Hepatocyte (in vitro differentiated cells): ENCODE measurements at regions not wholly inside any gene's neighbourhood (a gene's known extent, or its start where the extent isn't known, plus 50 kb on each side); places are given as distances from the start of the nearest gene placed in this dataset.

Experiments
- DNase-seq: peaks from one replicate; pipeline ENCODE4 v3.0.0-alpha.2; 2016; ENCODE audit warnings: low spot score
- H2AFZ ChIP-seq: fragments of 200-600 bp; sonication (generic); 2 replicates; pipeline ENCODE4 v1.6.0; 2016; ENCODE audit warnings: antibody characterized with exemption, mild to moderate bottlenecking
- H3K27ac ChIP-seq: fragments of 200-600 bp; sonication (generic); 2 replicates; pipeline ENCODE4 v1.5.1; 2016; ENCODE audit warnings: mild to moderate bottlenecking
- H3K27me3 ChIP-seq: fragments of 200-600 bp; sonication (generic); 2 replicates; pipeline ENCODE4 v1.6.1; 2016
- H3K36me3 ChIP-seq: fragments of 200-600 bp; sonication (generic); replicated peaks from 2 replicates; pipeline ENCODE4 v1.5.1; 2016; ENCODE audit warnings: low read depth; ENCODE audit not compliant: insufficient read depth
- H3K4me1 ChIP-seq: fragments of 200-600 bp; sonication (generic); 2 replicates; pipeline ENCODE4 v1.5.1; 2016; ENCODE audit warnings: mild to moderate bottlenecking, moderate library complexity; ENCODE audit not compliant: insufficient read depth
- H3K4me2 ChIP-seq: fragments of 200-600 bp; sonication (generic); 2 replicates; pipeline ENCODE4 v1.6.0; 2016
- H3K4me3 ChIP-seq: fragments of 200-600 bp; sonication (generic); 2 replicates; pipeline ENCODE4 v1.5.1; 2016; ENCODE audit warnings: mild to moderate bottlenecking
- H3K79me2 ChIP-seq: fragments of 200-600 bp; sonication (generic); 2 replicates; pipeline ENCODE4 v1.6.0; 2017; ENCODE audit warnings: mild to moderate bottlenecking
- H3K9me2 ChIP-seq: fragments of 200-600 bp; sonication (generic); replicated peaks from 2 replicates; pipeline ENCODE4 v1.6.0; 2017; ENCODE audit warnings: mild to moderate bottlenecking; ENCODE audit not compliant: insufficient read depth
- H3K9me3 ChIP-seq: fragments of 200-600 bp; sonication (generic); 2 replicates; pipeline ENCODE4 v1.5.1; 2016; ENCODE audit warnings: low read depth, mild to moderate bottlenecking
- H4K20me1 ChIP-seq: fragments of 200-600 bp; sonication (generic); 2 replicates; pipeline ENCODE4 v1.6.0; 2016; ENCODE audit warnings: mild to moderate bottlenecking; ENCODE audit not compliant: insufficient read depth, poor library complexity, severe bottlenecking
- CTCF ChIP-seq: fragments of 200-600 bp; sonication (generic); IDR thresholded peaks from 2 replicates; pipeline ENCODE4 v1.5.1; 2016; ENCODE audit warnings: antibody characterized with exemption, mild to moderate bottlenecking; ENCODE audit not compliant: poor library complexity
- EZH2 ChIP-seq: fragments of 200-600 bp; sonication (generic); IDR thresholded peaks from 2 replicates; pipeline ENCODE4 v1.6.1; 2016; ENCODE audit warnings: antibody characterized with exemption, mild to moderate bottlenecking, borderline replicate concordance
- EZH2phosphoT487 ChIP-seq: fragments of 200-600 bp; sonication (generic); IDR thresholded peaks from one replicate; pipeline ENCODE4 v1.6.1; 2018; ENCODE audit warnings: antibody characterized with exemption, mild to moderate bottlenecking, low read depth, moderate library complexity; ENCODE audit not compliant: unreplicated experiment, severe bottlenecking
- WGBS: methylation state at CpG from one replicate; pipeline ENCODE4 v1.1.6; 2016; ENCODE audit warnings: low lambda C conversion rate; ENCODE audit errors: missing lambda C conversion rate; 5-methylcytosine and 5-hydroxymethylcytosine counted together

DNA sequence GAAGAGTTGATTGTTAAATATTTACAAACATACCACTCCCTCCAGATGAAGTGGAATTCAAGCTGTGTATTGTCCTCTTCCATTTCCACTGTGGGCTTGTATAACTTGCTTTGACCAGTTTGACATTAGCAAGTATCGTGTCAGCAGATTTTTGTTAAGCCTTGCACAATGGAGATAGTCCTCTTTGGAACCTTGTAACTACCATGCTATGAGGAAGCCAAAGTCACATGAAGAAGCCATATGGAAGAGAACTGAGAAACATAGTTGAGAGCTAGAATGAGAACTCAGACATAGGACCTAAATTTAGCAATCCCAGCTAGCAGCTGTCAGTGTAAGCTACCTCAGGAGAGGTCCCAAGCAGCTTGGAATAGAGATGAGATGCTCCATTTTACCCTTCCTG is 889.2 kb downstream of the PDCD6IP start:
- H2AFZ ChIP-seq, result no peak overlapping the region
- H3K9me3 ChIP-seq, result no peaks in the 10 kb centered on the region
- no peaks in the 10 kb centered on the region for H3K27me3 ChIP-seq
- no peak overlapping the region for H3K4me2 ChIP-seq
- H3K9me2 ChIP-seq, result no peaks in the 10 kb centered on the region
- no peaks in the 10 kb centered on the region for H3K79me2 ChIP-seq
- H4K20me1 ChIP-seq, result no peaks in the 10 kb centered on the region
- no peak overlapping the region for H3K4me3 ChIP-seq
- H3K36me3 ChIP-seq, result no peaks in the 10 kb centered on the region
- WGBS, result 86% methylated on average over 1 of the region's 1 CpG
- no peaks in the 10 kb centered on the region for H3K4me1 ChIP-seq
- no peak overlapping the region for H3K27ac ChIP-seq
- no peak for DNase-seq
- no peak for TF ChIP-seq EZH2
- TF ChIP-seq EZH2phosphoT487, result no peak
- no peak for TF ChIP-seq CTCF

DNA sequence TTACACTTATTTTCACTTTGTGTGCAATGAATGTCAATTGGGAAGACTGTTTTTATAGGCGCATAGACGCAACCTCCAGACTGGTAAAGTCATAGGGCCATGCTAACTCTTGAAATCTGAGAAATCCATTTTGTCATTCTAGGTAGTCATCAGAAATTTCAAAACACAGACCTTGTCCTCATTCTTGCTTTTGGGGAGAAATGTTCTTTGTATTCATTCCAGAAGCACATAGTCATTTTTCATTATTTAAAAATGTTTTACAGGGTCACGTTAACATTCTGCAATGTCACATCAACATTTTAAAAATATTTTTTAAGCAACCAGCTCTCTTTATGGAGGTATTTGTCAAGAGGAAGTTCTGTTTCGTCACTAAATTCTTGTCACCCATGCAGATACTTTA is 898.4 kb downstream of the PDCD6IP start:
- H4K20me1 ChIP-seq, result no peaks in the 10 kb centered on the region
- H3K4me3 ChIP-seq, result no peak overlapping the region
- H3K79me2 ChIP-seq, result no peaks in the 10 kb centered on the region
- H3K27ac ChIP-seq, result no peak overlapping the region
- 83% methylated on average over 4 of the region's 4 CpGs for WGBS
- H2AFZ ChIP-seq, result no peak overlapping the region
- no peaks in the 10 kb centered on the region for H3K4me1 ChIP-seq
- no peak overlapping the region for H3K4me2 ChIP-seq
- no peaks in the 10 kb centered on the region for H3K27me3 ChIP-seq
- no peaks in the 10 kb centered on the region for H3K36me3 ChIP-seq
- TF ChIP-seq EZH2 (no peak), EZH2phosphoT487 (no peak), CTCF (no peak)
- no peak for DNase-seq
- H3K9me2 ChIP-seq, result no peaks in the 10 kb centered on the region
- H3K9me3 ChIP-seq, result no peaks in the 10 kb centered on the region

- Histone ChIP-seq H3K4me1 (no peaks in the 10 kb centered on the region), H3K4me3 (no peak overlapping the region), H3K27me3 (no peaks in the 10 kb centered on the region), H2AFZ (no peak overlapping the region), H3K4me2 (no peak overlapping the region), H3K9me3 (no peaks in the 10 kb centered on the region), H3K27ac (no peak overlapping the region), H3K79me2 (no peaks in the 10 kb centered on the region), H3K36me3 (no peaks in the 10 kb centered on the region), H4K20me1 (no peaks in the 10 kb centered on the region), H3K9me2 (no peaks in the 10 kb centered on the region)
- no peak for TF ChIP-seq EZH2phosphoT487
- TF ChIP-seq EZH2, result no peak
- TF ChIP-seq CTCF, result no peak
- no peak for DNase-seq
- 93% methylated on average over 3 of the region's 3 CpGs for WGBS
Measured at GRCh38 chr3:34703053-34703452, 904.6 kb downstream of the PDCD6IP start.

GRCh38 chr3:34724916-34725499 is 914.3 kb upstream of the ARPP21 start:
- H3K27me3 ChIP-seq, result no peaks in the 10 kb centered on the region
- H3K79me2 ChIP-seq, result no peaks in the 10 kb centered on the region
- no peaks in the 10 kb centered on the region for H3K36me3 ChIP-seq
- H3K4me3 ChIP-seq, result no peak overlapping the region
- H3K9me2 ChIP-seq, result no peaks in the 10 kb centered on the region
- H3K9me3 ChIP-seq, result no peaks in the 10 kb centered on the region
- no peak overlapping the region for H2AFZ ChIP-seq
- TF ChIP-seq EZH2 (no peak), EZH2phosphoT487 (no peak), CTCF (no peak)
- DNase-seq, result no peak
- no peaks in the 10 kb centered on the region for H3K4me1 ChIP-seq
- no peak overlapping the region for H3K4me2 ChIP-seq
- H3K27ac ChIP-seq, result no peak overlapping the region
- no peaks in the 10 kb centered on the region for H4K20me1 ChIP-seq
- 88% methylated on average over 3 of the region's 3 CpGs for WGBS
